GM13976 (cell line): ENCODE measurements at regions not wholly inside any gene's neighbourhood (a gene's known extent, or its start where the extent isn't known, plus 50 kb on each side); places are given as distances from the start of the nearest gene placed in this dataset.

Source experiments
- DNase-seq: peaks from one replicate; pipeline ENCODE4 v3.0.0; 2012; ENCODE audit warnings: low spot score
- CTCF ChIP-seq: IDR thresholded peaks from 2 replicates; pipeline ENCODE4 v1.5.1; 2012; ENCODE audit warnings: borderline replicate concordance, mild to moderate bottlenecking; ENCODE audit not compliant: insufficient read depth; ENCODE audit errors: extremely low read depth, missing control alignments, control extremely low read depth
- in situ Hi-C: fragments of 300-500 bp; cut with MboI; formaldehyde crosslinking; loops from one replicate; pipeline ENCODE4 v1.12.0; 2022; ENCODE audit warnings: low sequenced_read_pairs, mixed read lengths, inconsistent platforms; ENCODE audit not compliant: unreplicated experiment

- in situ Hi-C loops = no loop called here
- no peak for DNase-seq
- TF ChIP-seq CTCF = no peak
Measured at GRCh38 chr4:181219783-181220416, 1023.3 kb upstream of the TENM3 start.

- no peak for TF ChIP-seq CTCF
- no peak for DNase-seq
- in situ Hi-C loops = no loop called here
Measured at GRCh38 chr4:181224852-181225251, 1018.4 kb upstream of the TENM3 start.

GRCh38 chr4:181225616-181226261, 1017.5 kb upstream of the TENM3 start:
- in situ Hi-C loops = no loop called here
- no peak for TF ChIP-seq CTCF

GRCh38 chr4:181234951-181235680, 1008.1 kb upstream of the TENM3 start:
- no peak for TF ChIP-seq CTCF

More at GRCh38 chr4:181225616-181226261, 1017.5 kb upstream of the TENM3 start:
- no peak for DNase-seq

GRCh38 chr4:181245326-181245725, 997.9 kb upstream of the TENM3 start:
- TF ChIP-seq CTCF = no peak
- DNase-seq = no peak

More at GRCh38 chr4:181234951-181235680, 1008.1 kb upstream of the TENM3 start:
- in situ Hi-C loops = no loop called here
- no peak for DNase-seq

GRCh38 chr4:181249031-181249430, 994.2 kb upstream of the TENM3 start:
- no peak for DNase-seq
- in situ Hi-C loops = no loop called here
- no peak for TF ChIP-seq CTCF

More at GRCh38 chr4:181245326-181245725, 997.9 kb upstream of the TENM3 start:
- in situ Hi-C loops = no loop called here
